ENCODE measurements at regions not wholly inside any gene's neighbourhood (a gene's known extent, or its start where the extent isn't known, plus 50 kb on each side); places are given as distances from the start of the nearest gene placed in this dataset.

DNA sequence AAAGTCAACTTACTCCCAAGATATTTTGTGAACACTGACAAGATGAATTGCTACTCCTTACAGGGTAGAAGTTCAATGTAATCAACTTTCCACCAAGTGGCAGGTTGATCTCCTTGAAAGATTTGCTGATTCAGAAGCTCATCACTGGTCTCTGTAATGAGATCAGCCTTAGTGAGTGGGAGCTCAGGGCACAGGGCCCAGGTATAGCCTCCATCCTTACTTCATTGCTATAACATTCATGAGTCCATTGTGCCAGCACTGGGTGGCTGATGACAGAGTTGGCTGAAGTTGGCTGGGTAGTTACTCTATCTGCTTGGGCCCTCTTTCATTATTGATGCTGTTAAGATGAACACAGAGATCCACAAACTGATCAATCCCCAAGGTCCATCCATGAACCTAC is 379.0 kb downstream of the IRS1 start:
- DNase-seq (ENCODE audit: low spot score): no peak
- no peaks in the 10 kb centered on the region for H3K36me3 ChIP-seq (ENCODE audit: control insufficient read depth in 4 of 4, insufficient read depth in 3 of 4, low read depth in 1 of 4, low read length in 3 of 4)

DNA sequence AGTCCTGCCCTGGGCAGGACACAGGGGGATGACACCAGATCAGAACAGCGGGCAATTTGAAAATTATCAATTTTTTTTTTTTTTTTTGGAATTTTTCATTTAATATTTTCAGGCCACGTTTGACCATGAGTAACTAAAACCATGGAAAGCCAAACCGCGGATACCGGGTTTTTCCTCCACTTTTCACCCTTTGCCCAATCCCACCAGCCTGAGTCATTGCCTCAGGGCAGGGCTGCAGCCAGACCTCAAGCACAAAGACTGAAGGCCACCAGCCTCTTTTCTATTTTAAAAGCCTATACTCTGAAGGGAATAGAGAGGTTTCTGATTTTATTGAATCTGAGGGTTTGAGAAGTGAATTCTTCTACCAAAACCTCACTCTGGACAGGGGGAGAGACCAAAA is 381.1 kb downstream of the IRS1 start:
- no peak for DNase-seq (ENCODE audit: low spot score)
- no peaks in the 10 kb centered on the region for H3K27me3 ChIP-seq (ENCODE audit: control insufficient read depth in 4 of 4, insufficient read depth in 4 of 4, low read length in 3 of 4)
- H3K9me3 ChIP-seq (ENCODE audit: control insufficient read depth in 4 of 4, low read length in 3 of 4): no peaks in the 10 kb centered on the region
- no peak overlapping the region for H3K9ac ChIP-seq (ENCODE audit: low read depth in 1 of 2, low read length in 2 of 2)
- WGBS: 93% methylated on average over 5 of the region's 5 CpGs
- no peak for TF ChIP-seq NR2F2 (IDR thresholded peaks at IDR 0.05)
- TF ChIP-seq, protein P1, sequence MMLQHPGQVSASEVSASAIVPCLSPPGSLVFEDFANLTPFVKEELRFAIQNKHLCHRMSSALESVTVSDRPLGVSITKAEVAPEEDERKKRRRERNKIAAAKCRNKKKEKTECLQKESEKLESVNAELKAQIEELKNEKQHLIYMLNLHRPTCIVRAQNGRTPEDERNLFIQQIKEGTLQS (IDR thresholded peaks at IDR 0.05): no peak
- peaks cover 0 to under 1% (median 0%) of the 10 kb centered on the region in 4 donors for H3K4me1 ChIP-seq (ENCODE audit: control insufficient read depth in 4 of 4, insufficient read depth in 4 of 4, low read length in 3 of 4)
- no peak overlapping the region for H3K4me3 ChIP-seq (ENCODE audit: low read depth in 1 of 3, low read length in 3 of 3)
- H3K36me3 ChIP-seq (ENCODE audit: control insufficient read depth in 4 of 4, insufficient read depth in 3 of 4, low read depth in 1 of 4, low read length in 3 of 4): no peaks in the 10 kb centered on the region
- no peak overlapping the region for H3K27ac ChIP-seq (ENCODE audit: low read depth in 1 of 2, low read length in 2 of 2)

More for the DNA sequence above, 379.0 kb downstream of the IRS1 start:
- Histone ChIP-seq H3K4me1 (ENCODE audit: control insufficient read depth in 4 of 4, insufficient read depth in 4 of 4, low read length in 3 of 4) (peaks cover 0 to 11% (median 2%) of the 10 kb centered on the region in 4 donors), H3K4me3 (ENCODE audit: low read depth in 1 of 3, low read length in 3 of 3) (no peak overlapping the region), H3K9ac (ENCODE audit: low read depth in 1 of 2, low read length in 2 of 2) (no peak overlapping the region), H3K27me3 (ENCODE audit: control insufficient read depth in 4 of 4, insufficient read depth in 4 of 4, low read length in 3 of 4) (no peaks in the 10 kb centered on the region), H3K27ac (ENCODE audit: low read depth in 1 of 2, low read length in 2 of 2) (no peak overlapping the region), H3K9me3 (ENCODE audit: control insufficient read depth in 4 of 4, low read length in 3 of 4) (no peaks in the 10 kb centered on the region)
- TF ChIP-seq YY1 (IDR thresholded peaks at IDR 0.05): no peak
- TF ChIP-seq HNF4A (conservative IDR thresholded peaks at IDR 0.05): no peak
- TF ChIP-seq, protein P1 (IDR thresholded peaks at IDR 0.05): no peak
- TF ChIP-seq JUND (IDR thresholded peaks at IDR 0.05): no peak
- TF ChIP-seq FOXA2 (IDR thresholded peaks at IDR 0.05): no peak
- no peak for TF ChIP-seq TAF1 (conservative IDR thresholded peaks at IDR 0.05)
- TF ChIP-seq, protein P2, sequence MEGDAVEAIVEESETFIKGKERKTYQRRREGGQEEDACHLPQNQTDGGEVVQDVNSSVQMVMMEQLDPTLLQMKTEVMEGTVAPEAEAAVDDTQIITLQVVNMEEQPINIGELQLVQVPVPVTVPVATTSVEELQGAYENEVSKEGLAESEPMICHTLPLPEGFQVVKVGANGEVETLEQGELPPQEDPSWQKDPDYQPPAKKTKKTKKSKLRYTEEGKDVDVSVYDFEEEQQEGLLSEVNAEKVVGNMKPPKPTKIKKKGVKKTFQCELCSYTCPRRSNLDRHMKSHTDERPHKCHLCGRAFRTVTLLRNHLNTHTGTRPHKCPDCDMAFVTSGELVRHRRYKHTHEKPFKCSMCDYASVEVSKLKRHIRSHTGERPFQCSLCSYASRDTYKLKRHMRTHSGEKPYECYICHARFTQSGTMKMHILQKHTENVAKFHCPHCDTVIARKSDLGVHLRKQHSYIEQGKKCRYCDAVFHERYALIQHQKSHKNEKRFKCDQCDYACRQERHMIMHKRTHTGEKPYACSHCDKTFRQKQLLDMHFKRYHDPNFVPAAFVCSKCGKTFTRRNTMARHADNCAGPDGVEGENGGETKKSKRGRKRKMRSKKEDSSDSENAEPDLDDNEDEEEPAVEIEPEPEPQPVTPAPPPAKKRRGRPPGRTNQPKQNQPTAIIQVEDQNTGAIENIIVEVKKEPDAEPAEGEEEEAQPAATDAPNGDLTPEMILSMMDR (IDR thresholded peaks at IDR 0.05; ENCODE audit: low read depth, low read length, missing input control): no peak

DNA sequence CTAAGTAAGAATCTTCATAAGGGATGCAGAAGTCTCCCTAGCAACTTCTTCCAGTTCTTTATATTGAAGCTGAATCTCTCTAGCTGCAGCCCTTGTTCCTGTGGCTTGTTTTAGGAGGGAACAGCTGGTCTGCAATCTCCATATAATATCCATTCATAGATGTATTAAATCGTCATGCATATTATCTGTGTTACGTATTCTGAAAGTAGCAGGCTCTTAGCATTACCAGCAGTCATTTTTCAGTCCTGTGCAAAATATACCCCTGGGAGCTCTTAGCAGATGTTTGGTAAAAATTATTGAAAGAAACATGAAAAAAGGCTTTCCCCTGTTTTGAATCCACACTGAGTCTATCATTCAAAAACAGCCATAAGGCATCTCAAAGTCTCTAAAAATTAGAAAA is 385.3 kb downstream of the IRS1 start:
- DNase-seq (ENCODE audit: low spot score): no peak
- no peaks in the 10 kb centered on the region for H3K4me1 ChIP-seq (ENCODE audit: control insufficient read depth in 4 of 4, insufficient read depth in 4 of 4, low read length in 3 of 4)
- TF ChIP-seq, protein P3, sequence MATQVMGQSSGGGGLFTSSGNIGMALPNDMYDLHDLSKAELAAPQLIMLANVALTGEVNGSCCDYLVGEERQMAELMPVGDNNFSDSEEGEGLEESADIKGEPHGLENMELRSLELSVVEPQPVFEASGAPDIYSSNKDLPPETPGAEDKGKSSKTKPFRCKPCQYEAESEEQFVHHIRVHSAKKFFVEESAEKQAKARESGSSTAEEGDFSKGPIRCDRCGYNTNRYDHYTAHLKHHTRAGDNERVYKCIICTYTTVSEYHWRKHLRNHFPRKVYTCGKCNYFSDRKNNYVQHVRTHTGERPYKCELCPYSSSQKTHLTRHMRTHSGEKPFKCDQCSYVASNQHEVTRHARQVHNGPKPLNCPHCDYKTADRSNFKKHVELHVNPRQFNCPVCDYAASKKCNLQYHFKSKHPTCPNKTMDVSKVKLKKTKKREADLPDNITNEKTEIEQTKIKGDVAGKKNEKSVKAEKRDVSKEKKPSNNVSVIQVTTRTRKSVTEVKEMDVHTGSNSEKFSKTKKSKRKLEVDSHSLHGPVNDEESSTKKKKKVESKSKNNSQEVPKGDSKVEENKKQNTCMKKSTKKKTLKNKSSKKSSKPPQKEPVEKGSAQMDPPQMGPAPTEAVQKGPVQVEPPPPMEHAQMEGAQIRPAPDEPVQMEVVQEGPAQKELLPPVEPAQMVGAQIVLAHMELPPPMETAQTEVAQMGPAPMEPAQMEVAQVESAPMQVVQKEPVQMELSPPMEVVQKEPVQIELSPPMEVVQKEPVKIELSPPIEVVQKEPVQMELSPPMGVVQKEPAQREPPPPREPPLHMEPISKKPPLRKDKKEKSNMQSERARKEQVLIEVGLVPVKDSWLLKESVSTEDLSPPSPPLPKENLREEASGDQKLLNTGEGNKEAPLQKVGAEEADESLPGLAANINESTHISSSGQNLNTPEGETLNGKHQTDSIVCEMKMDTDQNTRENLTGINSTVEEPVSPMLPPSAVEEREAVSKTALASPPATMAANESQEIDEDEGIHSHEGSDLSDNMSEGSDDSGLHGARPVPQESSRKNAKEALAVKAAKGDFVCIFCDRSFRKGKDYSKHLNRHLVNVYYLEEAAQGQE (IDR thresholded peaks at IDR 0.05): no peak
- TF ChIP-seq SP1 (IDR thresholded peaks at IDR 0.05) (no peak), HNF4G (IDR thresholded peaks at IDR 0.05) (no peak), FOXA1 (IDR thresholded peaks at IDR 0.05) (no peak), YY1 (IDR thresholded peaks at IDR 0.05) (no peak), JUND (IDR thresholded peaks at IDR 0.05) (no peak), TAF1 (conservative IDR thresholded peaks at IDR 0.05) (no peak), FOXA2 (IDR thresholded peaks at IDR 0.05) (no peak), RXRA (IDR thresholded peaks at IDR 0.05) (no peak), EGR1 (IDR thresholded peaks at IDR 0.05; ENCODE audit: low read depth in 2 of 2) (no peak), NR2F2 (IDR thresholded peaks at IDR 0.05) (no peak), RAD21 (IDR thresholded peaks at IDR 0.05) (no peak)
- TF ChIP-seq, protein P2 (IDR thresholded peaks at IDR 0.05; ENCODE audit: low read depth, low read length, missing input control): no peak
- TF ChIP-seq, protein P1 (IDR thresholded peaks at IDR 0.05): no peak
- TF ChIP-seq, protein P4, sequence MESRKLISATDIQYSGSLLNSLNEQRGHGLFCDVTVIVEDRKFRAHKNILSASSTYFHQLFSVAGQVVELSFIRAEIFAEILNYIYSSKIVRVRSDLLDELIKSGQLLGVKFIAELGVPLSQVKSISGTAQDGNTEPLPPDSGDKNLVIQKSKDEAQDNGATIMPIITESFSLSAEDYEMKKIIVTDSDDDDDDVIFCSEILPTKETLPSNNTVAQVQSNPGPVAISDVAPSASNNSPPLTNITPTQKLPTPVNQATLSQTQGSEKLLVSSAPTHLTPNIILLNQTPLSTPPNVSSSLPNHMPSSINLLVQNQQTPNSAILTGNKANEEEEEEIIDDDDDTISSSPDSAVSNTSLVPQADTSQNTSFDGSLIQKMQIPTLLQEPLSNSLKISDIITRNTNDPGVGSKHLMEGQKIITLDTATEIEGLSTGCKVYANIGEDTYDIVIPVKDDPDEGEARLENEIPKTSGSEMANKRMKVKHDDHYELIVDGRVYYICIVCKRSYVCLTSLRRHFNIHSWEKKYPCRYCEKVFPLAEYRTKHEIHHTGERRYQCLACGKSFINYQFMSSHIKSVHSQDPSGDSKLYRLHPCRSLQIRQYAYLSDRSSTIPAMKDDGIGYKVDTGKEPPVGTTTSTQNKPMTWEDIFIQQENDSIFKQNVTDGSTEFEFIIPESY (IDR thresholded peaks at IDR 0.05): no peak
- no peaks in the 10 kb centered on the region for H3K36me3 ChIP-seq (ENCODE audit: control insufficient read depth in 4 of 4, insufficient read depth in 3 of 4, low read depth in 1 of 4, low read length in 3 of 4)
- 92% methylated on average over 2 of the region's 2 CpGs for WGBS
- no peak overlapping the region for H3K4me3 ChIP-seq (ENCODE audit: low read depth in 1 of 3, low read length in 3 of 3)
- H3K27ac ChIP-seq (ENCODE audit: low read depth in 1 of 2, low read length in 2 of 2): no peak overlapping the region
- H3K27me3 ChIP-seq (ENCODE audit: control insufficient read depth in 4 of 4, insufficient read depth in 4 of 4, low read length in 3 of 4): no peaks in the 10 kb centered on the region
- no peak overlapping the region for H3K9ac ChIP-seq (ENCODE audit: low read depth in 1 of 2, low read length in 2 of 2)
- H3K9me3 ChIP-seq (ENCODE audit: control insufficient read depth in 4 of 4, low read length in 3 of 4): no peaks in the 10 kb centered on the region

Measured in liver (tissue), 8 donors.